GM18526 (cell line): ENCODE measurements at regions not wholly inside any gene's neighbourhood (a gene's known extent, or its start where the extent isn't known, plus 50 kb on each side); places are given as distances from the start of the nearest gene placed in this dataset.

Source experiments
- POLR2A ChIP-seq: IDR thresholded peaks from 3 replicates; pipeline ENCODE4 v1.6.1; 2011; ENCODE audit not compliant: insufficient read length; ENCODE audit errors: extremely low read depth

- TF ChIP-seq POLR2A, result no peak
Measured at GRCh38 chr6:113416170-113416569, 441.0 kb upstream of the MARCKS start.

GRCh38 chr6:113420290-113420689, 436.9 kb upstream of the MARCKS start:
- TF ChIP-seq POLR2A, result no peak

GRCh38 chr6:113421997-113422396, 435.1 kb upstream of the MARCKS start:
- TF ChIP-seq POLR2A, result no peak

DNA sequence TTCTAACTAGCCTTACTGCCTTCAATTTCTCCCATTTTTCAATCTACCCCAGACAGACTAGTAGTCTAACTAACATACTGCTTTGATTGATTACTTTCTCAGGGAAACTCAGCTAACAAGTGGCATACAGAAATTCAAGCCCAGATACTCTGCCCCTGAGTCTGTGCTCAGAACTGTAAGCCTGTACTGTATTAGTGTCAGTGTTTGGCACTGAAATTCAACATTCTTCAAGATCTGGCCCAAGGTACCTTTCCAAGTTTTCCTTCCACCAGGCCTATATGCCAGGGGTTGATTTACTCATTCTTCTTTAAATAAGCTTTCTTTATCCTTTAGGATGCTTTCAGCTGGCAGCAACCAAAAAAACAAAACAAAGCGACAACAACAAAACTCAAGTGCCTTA, 433.2 kb upstream of the MARCKS start:
- TF ChIP-seq POLR2A, result no peak

- TF ChIP-seq POLR2A, result no peak
Measured at GRCh38 chr6:113425977-113426660, 431.0 kb upstream of the MARCKS start.

DNA sequence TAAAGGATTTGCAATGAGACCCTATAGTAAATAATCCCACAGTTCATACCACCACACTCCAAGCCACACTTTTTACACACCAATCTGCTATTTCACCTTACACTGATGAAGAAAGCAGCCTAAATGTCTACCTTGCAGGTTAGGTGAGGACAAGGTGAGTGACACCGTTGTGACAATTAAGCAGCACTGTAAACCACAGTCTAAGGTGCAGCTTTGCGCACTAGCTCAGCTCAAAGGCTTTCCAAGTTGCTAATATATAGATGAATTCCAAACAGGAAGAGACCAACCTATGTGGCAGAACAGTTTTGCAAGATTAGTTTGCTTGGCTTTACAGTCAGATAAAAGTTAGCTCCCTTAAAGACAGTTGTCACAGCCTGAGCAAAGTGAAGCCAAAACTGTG, 429.5 kb upstream of the MARCKS start:
- no peak for TF ChIP-seq POLR2A

DNA sequence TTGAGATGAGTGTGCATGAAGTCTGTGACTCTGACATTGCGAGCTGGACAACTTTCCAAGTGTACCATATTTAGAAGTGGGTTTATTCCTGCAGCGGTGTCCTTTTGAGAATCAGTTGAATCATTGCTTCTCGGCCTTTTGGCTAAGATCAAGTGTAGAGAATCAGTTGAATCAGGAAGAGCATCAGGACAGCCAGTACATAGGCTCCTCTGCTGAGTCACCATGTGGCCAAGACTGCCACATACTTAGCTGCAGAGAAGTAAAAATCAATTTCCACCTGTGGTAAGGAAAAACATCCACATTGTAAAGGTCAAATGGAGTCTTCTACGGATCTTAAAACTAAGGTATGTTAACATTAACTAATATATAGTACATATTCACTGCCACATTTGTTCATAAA, 428.4 kb upstream of the MARCKS start:
- TF ChIP-seq POLR2A, result no peak

DNA sequence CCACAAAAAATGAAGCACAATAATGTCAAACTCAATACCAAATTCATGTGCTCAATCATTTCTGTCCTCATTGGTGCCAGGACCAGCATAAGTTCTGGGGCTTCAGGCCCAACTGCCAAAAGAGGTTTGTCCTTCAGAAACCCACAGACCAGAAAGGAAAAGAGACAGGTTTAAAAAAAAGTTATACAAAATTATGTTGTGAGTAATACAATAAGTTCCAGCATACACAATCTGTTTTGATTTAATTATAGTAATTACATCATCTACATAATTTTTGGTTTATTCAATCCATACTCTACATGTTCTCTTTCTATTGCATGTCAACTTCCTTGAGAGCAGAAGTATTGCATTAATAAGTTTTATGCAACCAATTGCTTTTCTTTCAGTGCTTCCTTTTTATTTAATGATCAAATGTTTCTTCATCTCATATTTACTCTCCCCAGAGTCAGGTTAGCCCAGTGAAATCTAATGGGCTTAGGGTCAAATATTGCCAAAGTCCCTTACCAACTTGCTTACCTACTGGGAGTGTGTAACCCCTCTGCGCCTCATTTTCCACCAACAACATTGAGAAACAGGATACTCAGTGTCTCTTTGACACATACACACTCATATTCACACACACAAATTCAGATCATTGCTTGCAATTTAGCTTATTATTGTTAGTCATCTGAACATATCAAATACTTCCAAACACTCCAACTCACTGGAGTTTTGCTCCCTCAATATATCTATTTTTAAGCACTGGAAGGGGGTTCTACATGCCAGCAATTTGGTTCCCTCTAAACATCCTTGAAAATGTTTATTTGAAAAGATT, 424.4 kb upstream of the MARCKS start:
- TF ChIP-seq POLR2A, result no peak

GRCh38 chr6:113433335-113433991, 423.7 kb upstream of the MARCKS start:
- TF ChIP-seq POLR2A, result no peak

DNA sequence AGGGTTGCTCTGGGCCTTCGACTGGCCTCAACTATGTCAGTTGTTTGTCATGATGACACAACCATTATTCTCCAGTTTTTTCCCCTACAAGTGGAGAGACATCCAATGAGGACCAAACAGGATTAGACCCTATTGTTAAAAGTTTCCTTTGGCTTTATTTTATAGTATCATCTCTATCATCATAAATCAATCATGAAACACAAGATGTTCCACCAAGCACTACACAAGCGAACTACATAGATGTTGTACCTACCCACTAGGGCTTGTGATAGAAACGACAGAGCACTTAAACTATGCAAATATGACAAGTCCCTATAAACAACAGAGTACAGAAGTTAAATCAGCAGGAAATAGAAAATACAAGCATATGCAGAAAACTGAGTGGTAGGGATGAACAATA, 422.5 kb upstream of the MARCKS start:
- no peak for TF ChIP-seq POLR2A

GRCh38 chr6:113437566-113437965, 419.6 kb upstream of the MARCKS start:
- no peak for TF ChIP-seq POLR2A

DNA sequence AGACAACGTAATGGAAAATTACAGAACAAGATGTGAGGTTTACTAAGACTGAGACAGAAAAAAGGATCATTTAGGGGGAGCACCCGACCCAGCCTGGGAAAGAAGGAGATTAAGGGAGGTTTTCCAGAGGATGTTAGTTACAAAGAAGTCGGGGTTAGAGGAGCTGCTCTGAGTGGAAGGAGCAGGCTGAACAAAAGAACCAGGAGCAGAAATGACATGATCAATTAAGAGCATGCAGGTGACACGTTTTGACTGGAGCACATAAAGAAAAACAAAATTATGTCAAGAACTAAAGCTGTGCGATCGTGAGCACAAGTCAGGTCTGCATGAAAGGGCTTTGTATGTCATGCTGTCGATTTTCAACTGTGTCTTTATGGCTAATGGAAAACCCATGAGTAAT, 417.3 kb upstream of the MARCKS start:
- no peak for TF ChIP-seq POLR2A

DNA sequence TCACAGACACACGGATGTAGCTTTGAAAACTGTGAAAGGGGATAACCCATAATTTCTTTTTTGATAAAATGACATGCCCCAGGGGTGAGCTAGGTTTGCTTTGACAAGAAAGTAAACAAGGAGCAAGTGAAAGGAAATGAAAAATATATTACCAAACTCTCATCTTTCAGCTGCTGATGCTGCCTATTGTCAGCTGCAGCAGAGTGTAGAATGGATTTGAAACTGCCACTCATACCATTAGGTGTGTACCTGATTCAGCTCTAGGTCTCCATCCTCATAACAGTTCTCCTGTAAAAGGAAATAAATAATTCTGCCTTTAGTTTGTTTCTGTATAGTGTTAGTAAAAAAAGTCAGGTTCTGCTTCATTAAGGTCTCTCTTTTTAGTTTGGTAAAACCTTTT, 415.1 kb upstream of the MARCKS start:
- no peak for TF ChIP-seq POLR2A

GRCh38 chr6:113445201-113445600, 411.9 kb upstream of the MARCKS start:
- TF ChIP-seq POLR2A, result no peak

DNA sequence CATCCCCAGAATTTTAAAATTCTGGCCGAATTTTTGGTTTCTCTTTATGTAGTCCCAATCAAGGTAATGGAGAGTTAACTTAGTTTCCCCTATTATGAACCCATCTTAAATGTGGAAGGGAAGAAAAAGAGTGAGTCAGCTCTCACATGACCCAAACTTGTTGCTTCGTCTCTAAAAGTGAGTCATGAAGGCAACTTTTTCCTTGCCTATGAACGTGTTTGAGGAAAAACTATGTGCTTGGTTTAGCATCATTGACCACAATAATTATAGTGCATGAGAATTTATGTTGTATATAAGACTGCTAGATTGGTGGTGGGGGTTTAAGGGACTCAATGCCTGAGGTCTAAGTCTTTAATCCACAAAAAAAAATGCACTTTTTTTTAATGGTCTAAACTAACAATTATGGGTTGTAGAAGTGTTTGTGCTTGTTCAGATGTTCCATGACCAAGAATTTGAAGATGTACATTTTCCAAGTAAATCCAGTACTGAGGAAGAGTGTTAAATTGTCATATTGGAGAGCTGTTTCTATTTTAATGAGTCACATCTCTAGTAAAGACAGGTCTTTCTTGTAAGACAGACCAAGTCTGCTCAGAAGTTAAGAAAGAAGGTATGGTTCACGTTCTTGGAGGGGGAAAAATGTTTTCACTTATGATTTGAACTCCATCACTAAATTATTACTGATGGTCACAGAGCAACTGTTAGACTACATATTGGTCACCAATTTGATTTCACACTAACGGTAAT, 409.9 kb upstream of the MARCKS start:
- no peak for TF ChIP-seq POLR2A
